NCI-H460 (cell line): ENCODE measurements at regions not wholly inside any gene's neighbourhood (a gene's known extent, or its start where the extent isn't known, plus 50 kb on each side); places are given as distances from the start of the nearest gene placed in this dataset.
A peak's percentile ranks its signal among the peaks of the same experiment; 100 is the strongest.

Experiments used
- DNase-seq: peaks from one replicate; pipeline ENCODE4 v3.0.0-alpha.2; 2016; ENCODE audit warnings: low read depth; ENCODE audit errors: extremely low read depth

GRCh38 chr5:86875539-86875938 is 257.8 kb downstream of the COX7C start:
- no peak for DNase-seq

GRCh38 chr5:86878250-86878649 is 260.5 kb downstream of the COX7C start:
- DNase-seq = no peak

GRCh38 chr5:86879086-86879485 is 261.3 kb downstream of the COX7C start:
- no peak for DNase-seq

GRCh38 chr5:86880344-86880743 is 262.6 kb downstream of the COX7C start:
- no peak for DNase-seq

GRCh38 chr5:86880785-86881492 is 263.2 kb downstream of the COX7C start:
- peak; percentile 81 for DNase-seq

- DNase-seq = no peak
These were observed 263.9 kb downstream of the COX7C start for GRCh38 chr5:86881493-86882090.

- DNase-seq = no peak
These were observed 266.9 kb downstream of the COX7C start for GRCh38 chr5:86884608-86885007.

- DNase-seq = no peak
These were observed 267.3 kb downstream of the COX7C start for GRCh38 chr5:86885011-86885410.

- no peak for DNase-seq
These were observed 267.9 kb downstream of the COX7C start for GRCh38 chr5:86885489-86886230.

- DNase-seq = no peak
These were observed 272.6 kb downstream of the COX7C start for GRCh38 chr5:86890375-86890774.

GRCh38 chr5:86894056-86894455 is 276.3 kb downstream of the COX7C start:
- no peak for DNase-seq

- no peak for DNase-seq
These were observed 279.2 kb downstream of the COX7C start for GRCh38 chr5:86896916-86897315.

GRCh38 chr5:86909418-86910295 is 291.9 kb downstream of the COX7C start:
- peak; percentile 95 for DNase-seq

- DNase-seq = peak; percentile 42
These were observed 299.4 kb downstream of the COX7C start for GRCh38 chr5:86917117-86917579.

- DNase-seq = no peak
These were observed 300.5 kb downstream of the COX7C start for GRCh38 chr5:86918246-86918645.

- no peak for DNase-seq
These were observed 308.3 kb downstream of the COX7C start for GRCh38 chr5:86926033-86926432.

GRCh38 chr5:86929123-86929766 is 311.5 kb downstream of the COX7C start:
- no peak for DNase-seq

GRCh38 chr5:86951761-86952160 is 315.9 kb upstream of the RASA1 start:
- no peak for DNase-seq

- DNase-seq = no peak
These were observed 302.8 kb upstream of the RASA1 start for GRCh38 chr5:86964889-86965288.

GRCh38 chr5:86968301-86968753 is 299.4 kb upstream of the RASA1 start:
- DNase-seq = peak; percentile 64
